ENCODE measurements at regions not wholly inside any gene's neighbourhood (a gene's known extent, or its start where the extent isn't known, plus 50 kb on each side); places are given as distances from the start of the nearest gene placed in this dataset. TPM values are rescaled to one million over a fixed set of nuclear protein-coding genes. Genes with fewer than 3 reads are reported as not detected.

- Histone ChIP-seq H3K27me3 (ENCODE audit: control insufficient read depth in 4 of 4, insufficient read depth in 4 of 4, low read length in 3 of 4) (peaks cover 0 to 2% (median 0%) of the 10 kb centered on the region in 4 donors), H3K9ac (ENCODE audit: low read depth in 1 of 2, low read length in 2 of 2) (no peak overlapping the region), H3K4me1 (ENCODE audit: control insufficient read depth in 4 of 4, insufficient read depth in 4 of 4, low read length in 3 of 4) (no peaks in the 10 kb centered on the region), H3K27ac (ENCODE audit: low read depth in 1 of 2, low read length in 2 of 2) (no peak overlapping the region), H3K9me3 (ENCODE audit: control insufficient read depth in 4 of 4, low read length in 3 of 4) (peaks cover 0 to 2% (median 0%) of the 10 kb centered on the region in 4 donors), H3K36me3 (ENCODE audit: control insufficient read depth in 4 of 4, insufficient read depth in 3 of 4, low read depth in 1 of 4, low read length in 3 of 4) (no peaks in the 10 kb centered on the region), H3K4me3 (ENCODE audit: low read depth in 1 of 3, low read length in 3 of 3) (no peak overlapping the region)
- DNase-seq (ENCODE audit: low spot score), result no peak
- 96% methylated on average over 2 of the region's 2 CpGs for WGBS
- TF ChIP-seq HNF4G (IDR thresholded peaks at IDR 0.05) (no peak), FOXA2 (IDR thresholded peaks at IDR 0.05) (no peak), RAD21 (IDR thresholded peaks at IDR 0.05) (no peak), HNF4A (conservative IDR thresholded peaks at IDR 0.05) (no peak)
Observed at GRCh38 chr3:66948041-66948440, 50.1 kb upstream of the KBTBD8 start.

Small RNA genes in the stretch of these regions (small RNA-seq; reads per million reads assigned to genes)
- not detected for gene RPL21P41

All from liver (tissue), 8 donors.